ENCODE measurements at regions not wholly inside any gene's neighbourhood (a gene's known extent, or its start where the extent isn't known, plus 50 kb on each side); places are given as distances from the start of the nearest gene placed in this dataset.
"Not testable (repeated sequence)": the region's sequence is repeated elsewhere in the genome, so short reads cannot be mapped to it uniquely, and the experiment has no call there.

- no peak overlapping the region for H3K9ac ChIP-seq (ENCODE audit: low read depth, low read length)
- no peak overlapping the region for H3K4me3 ChIP-seq (ENCODE audit: low read depth, low read length)
- no peak overlapping the region for H3K27ac ChIP-seq (ENCODE audit: low read depth, low read length)
- H3K36me3 ChIP-seq (ENCODE audit: control insufficient read depth, insufficient read depth, low read length) = no peaks in the 10 kb centered on the region
- H3K9me3 ChIP-seq (ENCODE audit: control insufficient read depth, insufficient read depth, low read length) = no peaks in the 10 kb centered on the region
- no peaks in the 10 kb centered on the region for H3K27me3 ChIP-seq (ENCODE audit: control insufficient read depth, insufficient read depth, low read length)
- H3K4me1 ChIP-seq (ENCODE audit: control insufficient read depth, insufficient read depth, low read length) = no peaks in the 10 kb centered on the region
Measured at GRCh38 chr21:16218682-16219343, 489.0 kb downstream of the USP25 start.

GRCh38 chr21:16224756-16225155 is 495.0 kb downstream of the USP25 start:
- H3K9ac ChIP-seq (ENCODE audit: low read depth, low read length); H3K36me3 ChIP-seq (ENCODE audit: control insufficient read depth, insufficient read depth, low read length): not testable (repeated sequence)
- H3K27ac ChIP-seq (ENCODE audit: low read depth, low read length) = peak overlapping the region; percentile 76

GRCh38 chr21:16239659-16240265 is 510.0 kb downstream of the USP25 start:
- Histone ChIP-seq H3K4me1 (ENCODE audit: control insufficient read depth, insufficient read depth, low read length) (peaks cover 8% of the 10 kb centered on the region; the same call in 1 of the 2 replicates), H3K27ac (ENCODE audit: low read depth, low read length) (no peak overlapping the region), H3K9ac (ENCODE audit: low read depth, low read length) (no peak overlapping the region), H3K4me3 (ENCODE audit: low read depth, low read length) (no peak overlapping the region), H3K9me3 (ENCODE audit: control insufficient read depth, insufficient read depth, low read length) (no peaks in the 10 kb centered on the region), H3K27me3 (ENCODE audit: control insufficient read depth, insufficient read depth, low read length) (peaks cover 52% of the 10 kb centered on the region), H3K36me3 (ENCODE audit: control insufficient read depth, insufficient read depth, low read length) (no peaks in the 10 kb centered on the region)

More at GRCh38 chr21:16224756-16225155, 495.0 kb downstream of the USP25 start:
- H3K4me1 ChIP-seq (ENCODE audit: control insufficient read depth, insufficient read depth, low read length); H3K9me3 ChIP-seq (ENCODE audit: control insufficient read depth, insufficient read depth, low read length); H3K4me3 ChIP-seq (ENCODE audit: low read depth, low read length); H3K27me3 ChIP-seq (ENCODE audit: control insufficient read depth, insufficient read depth, low read length): not testable (repeated sequence)

- Histone ChIP-seq H3K9ac (ENCODE audit: low read depth, low read length) (no peak overlapping the region), H3K9me3 (ENCODE audit: control insufficient read depth, insufficient read depth, low read length) (no peaks in the 10 kb centered on the region), H3K27me3 (ENCODE audit: control insufficient read depth, insufficient read depth, low read length) (peaks cover 52% of the 10 kb centered on the region), H3K27ac (ENCODE audit: low read depth, low read length) (peak overlapping the region; percentile 26), H3K36me3 (ENCODE audit: control insufficient read depth, insufficient read depth, low read length) (no peaks in the 10 kb centered on the region), H3K4me1 (ENCODE audit: control insufficient read depth, insufficient read depth, low read length) (peaks cover 8% of the 10 kb centered on the region; the same call in 1 of the 2 replicates), H3K4me3 (ENCODE audit: low read depth, low read length) (no peak overlapping the region)
Measured at GRCh38 chr21:16241016-16241415, 511.2 kb downstream of the USP25 start.

- no peak overlapping the region for H3K9ac ChIP-seq (ENCODE audit: low read depth, low read length)
- H3K36me3 ChIP-seq (ENCODE audit: control insufficient read depth, insufficient read depth, low read length) = no peaks in the 10 kb centered on the region
- H3K27me3 ChIP-seq (ENCODE audit: control insufficient read depth, insufficient read depth, low read length) = peaks cover 52% of the 10 kb centered on the region
- peaks cover 8% of the 10 kb centered on the region; the same call in 1 of the 2 replicates for H3K4me1 ChIP-seq (ENCODE audit: control insufficient read depth, insufficient read depth, low read length)
- H3K27ac ChIP-seq (ENCODE audit: low read depth, low read length) = peak overlapping the region; percentile 26
- H3K9me3 ChIP-seq (ENCODE audit: control insufficient read depth, insufficient read depth, low read length) = no peaks in the 10 kb centered on the region
- H3K4me3 ChIP-seq (ENCODE audit: low read depth, low read length) = no peak overlapping the region
Measured at GRCh38 chr21:16241479-16241963, 511.7 kb downstream of the USP25 start.

GRCh38 chr21:16243396-16243795 is 513.6 kb downstream of the USP25 start:
- Histone ChIP-seq H3K4me1 (ENCODE audit: control insufficient read depth, insufficient read depth, low read length) (peaks cover 8% of the 10 kb centered on the region; the same call in 1 of the 2 replicates), H3K9me3 (ENCODE audit: control insufficient read depth, insufficient read depth, low read length) (no peaks in the 10 kb centered on the region), H3K27me3 (ENCODE audit: control insufficient read depth, insufficient read depth, low read length) (peaks cover 52% of the 10 kb centered on the region)

GRCh38 chr21:16248705-16249104 is 518.9 kb downstream of the USP25 start:
- Histone ChIP-seq H3K4me3 (ENCODE audit: low read depth, low read length) (no peak overlapping the region), H3K27ac (ENCODE audit: low read depth, low read length) (no peak overlapping the region), H3K27me3 (ENCODE audit: control insufficient read depth, insufficient read depth, low read length) (peaks cover 6% of the 10 kb centered on the region), H3K9ac (ENCODE audit: low read depth, low read length) (no peak overlapping the region), H3K36me3 (ENCODE audit: control insufficient read depth, insufficient read depth, low read length) (no peaks in the 10 kb centered on the region), H3K4me1 (ENCODE audit: control insufficient read depth, insufficient read depth, low read length) (no peaks in the 10 kb centered on the region), H3K9me3 (ENCODE audit: control insufficient read depth, insufficient read depth, low read length) (no peaks in the 10 kb centered on the region)

More at GRCh38 chr21:16243396-16243795, 513.6 kb downstream of the USP25 start:
- H3K27ac ChIP-seq (ENCODE audit: low read depth, low read length) = no peak overlapping the region
- H3K4me3 ChIP-seq (ENCODE audit: low read depth, low read length) = no peak overlapping the region
- no peak overlapping the region for H3K9ac ChIP-seq (ENCODE audit: low read depth, low read length)
- H3K36me3 ChIP-seq (ENCODE audit: control insufficient read depth, insufficient read depth, low read length) = no peaks in the 10 kb centered on the region

- H3K36me3 ChIP-seq (ENCODE audit: control insufficient read depth, insufficient read depth, low read length) = no peaks in the 10 kb centered on the region
Measured at GRCh38 chr21:16250273-16250672, 520.5 kb downstream of the USP25 start.

GRCh38 chr21:16258844-16259611 is 529.2 kb downstream of the USP25 start:
- Histone ChIP-seq H3K4me1 (ENCODE audit: control insufficient read depth, insufficient read depth, low read length) (no peaks in the 10 kb centered on the region), H3K27me3 (ENCODE audit: control insufficient read depth, insufficient read depth, low read length) (no peaks in the 10 kb centered on the region)

More at GRCh38 chr21:16250273-16250672, 520.5 kb downstream of the USP25 start:
- H3K4me3 ChIP-seq (ENCODE audit: low read depth, low read length) = no peak overlapping the region
- no peaks in the 10 kb centered on the region for H3K4me1 ChIP-seq (ENCODE audit: control insufficient read depth, insufficient read depth, low read length)
- H3K27me3 ChIP-seq (ENCODE audit: control insufficient read depth, insufficient read depth, low read length) = no peaks in the 10 kb centered on the region
- H3K9ac ChIP-seq (ENCODE audit: low read depth, low read length) = no peak overlapping the region
- no peaks in the 10 kb centered on the region for H3K9me3 ChIP-seq (ENCODE audit: control insufficient read depth, insufficient read depth, low read length)
- H3K27ac ChIP-seq (ENCODE audit: low read depth, low read length) = no peak overlapping the region

GRCh38 chr21:16262091-16262490 is 532.3 kb downstream of the USP25 start:
- no peaks in the 10 kb centered on the region for H3K4me1 ChIP-seq (ENCODE audit: control insufficient read depth, insufficient read depth, low read length)
- no peak overlapping the region for H3K4me3 ChIP-seq (ENCODE audit: low read depth, low read length)
- no peak overlapping the region for H3K9ac ChIP-seq (ENCODE audit: low read depth, low read length)
- no peaks in the 10 kb centered on the region for H3K9me3 ChIP-seq (ENCODE audit: control insufficient read depth, insufficient read depth, low read length)
- no peaks in the 10 kb centered on the region for H3K36me3 ChIP-seq (ENCODE audit: control insufficient read depth, insufficient read depth, low read length)
- no peak overlapping the region for H3K27ac ChIP-seq (ENCODE audit: low read depth, low read length)
- no peaks in the 10 kb centered on the region for H3K27me3 ChIP-seq (ENCODE audit: control insufficient read depth, insufficient read depth, low read length)

More at GRCh38 chr21:16258844-16259611, 529.2 kb downstream of the USP25 start:
- no peaks in the 10 kb centered on the region for H3K36me3 ChIP-seq (ENCODE audit: control insufficient read depth, insufficient read depth, low read length)
- no peak overlapping the region for H3K4me3 ChIP-seq (ENCODE audit: low read depth, low read length)
- no peak overlapping the region for H3K27ac ChIP-seq (ENCODE audit: low read depth, low read length)
- H3K9ac ChIP-seq (ENCODE audit: low read depth, low read length) = no peak overlapping the region
- H3K9me3 ChIP-seq (ENCODE audit: control insufficient read depth, insufficient read depth, low read length) = no peaks in the 10 kb centered on the region

- Histone ChIP-seq H3K36me3 (ENCODE audit: control insufficient read depth, insufficient read depth, low read length) (no peaks in the 10 kb centered on the region), H3K9ac (ENCODE audit: low read depth, low read length) (no peak overlapping the region), H3K4me3 (ENCODE audit: low read depth, low read length) (no peak overlapping the region), H3K9me3 (ENCODE audit: control insufficient read depth, insufficient read depth, low read length) (no peaks in the 10 kb centered on the region), H3K4me1 (ENCODE audit: control insufficient read depth, insufficient read depth, low read length) (no peaks in the 10 kb centered on the region), H3K27me3 (ENCODE audit: control insufficient read depth, insufficient read depth, low read length) (no peaks in the 10 kb centered on the region), H3K27ac (ENCODE audit: low read depth, low read length) (no peak overlapping the region)
Measured at GRCh38 chr21:16264319-16264718, 534.5 kb downstream of the USP25 start.
